Ascending aorta (tissue), 2 donors: ENCODE measurements at regions not wholly inside any gene's neighbourhood (a gene's known extent, or its start where the extent isn't known, plus 50 kb on each side); places are given as distances from the start of the nearest gene placed in this dataset.

Source experiments
- DNase-seq, 2 donors: peaks; one replicate each; pipeline ENCODE4 v3.0.0-alpha.2; 2019; ENCODE audit warnings: low spot score in 2 of 2
- H3K27ac ChIP-seq, 2 donors: fragments of 200-600 bp; sonication (generic); one replicate each; pipeline ENCODE4 v1.5.1; 2016 to 2017; ENCODE audit warnings: mild to moderate bottlenecking in 1 of 2
- H3K27me3 ChIP-seq: fragments of 200-600 bp; sonication (generic); one replicate; pipeline ENCODE4 v1.5.1; 2017
- H3K36me3 ChIP-seq, 2 donors: fragments of 200-600 bp; sonication (generic); one replicate each; pipeline ENCODE4 v1.5.1; 2016
- H3K4me1 ChIP-seq, 2 donors: fragments of 200-600 bp; sonication (generic); one replicate each; pipeline ENCODE4 v1.5.1; 2016 to 2017; ENCODE audit warnings: mild to moderate bottlenecking in 1 of 2
- H3K4me3 ChIP-seq, 2 donors: fragments of 200-600 bp; sonication (generic); one replicate each; pipeline ENCODE4 v1.5.1; 2016 to 2017; ENCODE audit warnings: mild to moderate bottlenecking in 1 of 2
- H3K9me3 ChIP-seq, 2 donors: fragments of 200-600 bp; sonication (generic); one replicate each; pipeline ENCODE4 v1.5.1; 2016
- CTCF ChIP-seq, 3 experiments: fragments of 200-600 bp in 2 of 3; fragments of 450-650 bp in 1 of 3; sonication (generic) in 2 of 3; IDR thresholded peaks; one replicate each; pipeline ENCODE4 v1.5.1; 2016 to 2019; ENCODE audit warnings: antibody characterized with exemption in 3 of 3, mild to moderate bottlenecking in 1 of 3, moderate library complexity in 1 of 3
- intact Hi-C: fragments of 100-400 bp; cut with DNase I; formaldehyde crosslinking; loops from one replicate; pipeline ENCODE4 v1.15.1; 2023

GRCh38 chr20:51119914-51120313, 97.0 kb upstream of the KCNG1 start:
- TF ChIP-seq CTCF (IDR thresholded peaks at IDR 0.05): no peak
- no peak overlapping the region for H3K4me3 ChIP-seq
- no peaks in the 10 kb centered on the region for H3K36me3 ChIP-seq
- H3K27me3 ChIP-seq: no peaks in the 10 kb centered on the region
- intact Hi-C loops: no loop called here
- no peak overlapping the region for H3K27ac ChIP-seq
- H3K9me3 ChIP-seq: no peaks in the 10 kb centered on the region
- no peaks in the 10 kb centered on the region for H3K4me1 ChIP-seq
- no peak for DNase-seq

GRCh38 chr20:51118985-51119527, 96.1 kb upstream of the KCNG1 start:
- TF ChIP-seq CTCF (IDR thresholded peaks at IDR 0.05): no peak
- no peak overlapping the region for H3K4me3 ChIP-seq
- H3K36me3 ChIP-seq: no peaks in the 10 kb centered on the region
- no peaks in the 10 kb centered on the region for H3K9me3 ChIP-seq
- H3K27me3 ChIP-seq: no peaks in the 10 kb centered on the region
- no peak for DNase-seq
- H3K4me1 ChIP-seq: no peaks in the 10 kb centered on the region
- no peak overlapping the region for H3K27ac ChIP-seq
- intact Hi-C loops: no loop called here

GRCh38 chr20:51118216-51118615, 95.3 kb upstream of the KCNG1 start:
- H3K36me3 ChIP-seq: no peaks in the 10 kb centered on the region
- H3K27ac ChIP-seq: no peak overlapping the region
- no peak overlapping the region for H3K4me3 ChIP-seq
- intact Hi-C loops: no loop called here
- TF ChIP-seq CTCF (IDR thresholded peaks at IDR 0.05): no peak
- no peak for DNase-seq
- no peaks in the 10 kb centered on the region for H3K27me3 ChIP-seq
- H3K9me3 ChIP-seq: no peaks in the 10 kb centered on the region
- no peaks in the 10 kb centered on the region for H3K4me1 ChIP-seq

DNA sequence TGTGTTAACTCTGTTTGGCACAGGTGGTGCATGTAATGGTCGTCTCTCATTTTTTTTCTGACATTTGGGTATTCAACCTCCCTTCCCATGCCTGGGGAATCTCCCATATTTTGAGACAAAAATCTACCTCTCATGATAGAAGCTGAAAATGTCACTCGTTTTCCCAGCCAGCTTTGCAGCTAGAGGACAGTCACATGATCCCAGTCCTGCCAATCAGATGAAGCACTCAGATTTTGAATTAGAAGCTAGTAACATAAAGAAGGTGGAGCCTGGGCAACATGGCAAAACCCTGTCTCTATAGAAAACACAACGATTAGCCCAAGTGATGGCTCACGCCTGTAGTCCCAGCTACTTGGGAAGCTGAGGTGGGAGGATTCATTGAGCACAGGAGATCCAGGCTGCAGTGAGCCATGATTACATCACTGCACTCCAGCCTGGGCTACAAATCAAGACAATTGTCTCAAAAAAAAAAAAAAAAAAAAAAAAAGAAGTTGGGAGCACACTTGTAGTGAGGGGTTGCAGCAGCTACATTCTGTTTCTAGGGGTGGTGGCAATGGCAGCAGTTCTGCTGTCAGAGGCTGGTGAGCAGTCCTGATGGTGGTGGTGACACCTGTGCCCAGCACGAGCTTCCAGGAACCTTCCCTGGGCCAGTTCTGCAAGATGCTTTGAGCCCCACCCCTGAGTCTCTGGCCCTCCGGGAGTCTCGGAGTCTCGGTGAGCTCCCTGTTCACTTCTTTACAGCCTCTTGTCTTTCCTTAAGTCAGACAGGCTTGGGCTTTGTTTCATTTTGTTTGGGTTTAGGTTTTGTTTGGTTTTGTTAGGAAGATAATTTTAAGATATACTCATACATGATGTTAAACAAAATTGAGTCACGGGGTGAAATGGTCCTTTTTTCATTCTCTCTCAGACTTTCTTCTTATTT, 94.1 kb upstream of the KCNG1 start:
- intact Hi-C loops: no loop called here
- Histone ChIP-seq H3K4me3 (no peak overlapping the region), H3K4me1 (no peaks in the 10 kb centered on the region), H3K36me3 (no peaks in the 10 kb centered on the region), H3K27me3 (no peaks in the 10 kb centered on the region), H3K27ac (no peak overlapping the region), H3K9me3 (no peaks in the 10 kb centered on the region)
- DNase-seq: no peak
- TF ChIP-seq CTCF (IDR thresholded peaks at IDR 0.05): no peak

GRCh38 chr20:51111290-51111689, 88.4 kb upstream of the KCNG1 start:
- TF ChIP-seq CTCF (IDR thresholded peaks at IDR 0.05): no peak
- no peaks in the 10 kb centered on the region for H3K4me1 ChIP-seq
- intact Hi-C loops: no loop called here
- H3K4me3 ChIP-seq: no peak overlapping the region
- no peaks in the 10 kb centered on the region for H3K36me3 ChIP-seq
- H3K9me3 ChIP-seq: no peaks in the 10 kb centered on the region
- DNase-seq: no peak
- no peak overlapping the region for H3K27ac ChIP-seq
- H3K27me3 ChIP-seq: no peaks in the 10 kb centered on the region
